GM21381 (cell line): ENCODE measurements at regions not wholly inside any gene's neighbourhood (a gene's known extent, or its start where the extent isn't known, plus 50 kb on each side); places are given as distances from the start of the nearest gene placed in this dataset.
"Not testable (repeated sequence)": the region's sequence is repeated elsewhere in the genome, so short reads cannot be mapped to it uniquely, and the experiment has no call there.

Experiments used
- ATAC-seq: cut with Tn5 transposase; IDR thresholded peaks from one replicate; pipeline ENCODE4 v1.9.1; 2021; ENCODE audit warnings: mild to moderate bottlenecking, moderate library complexity; ENCODE audit not compliant: unreplicated experiment

GRCh38 chr6:94254689-94255088 is 835.3 kb upstream of the EPHA7 start:
- ATAC-seq: no peak

- no peak for ATAC-seq
Observed at GRCh38 chr6:94251878-94252277, 832.5 kb upstream of the EPHA7 start.

- ATAC-seq: no peak
Observed at GRCh38 chr6:94245395-94245794, 826.0 kb upstream of the EPHA7 start.

GRCh38 chr6:94238868-94239267 is 819.5 kb upstream of the EPHA7 start:
- no peak for ATAC-seq

GRCh38 chr6:94227741-94228140 is 808.4 kb upstream of the EPHA7 start:
- ATAC-seq: no peak

- ATAC-seq: no peak
Observed at GRCh38 chr6:94217836-94218235, 798.5 kb upstream of the EPHA7 start.

- ATAC-seq: no peak
Observed at GRCh38 chr6:94215552-94215951, 796.2 kb upstream of the EPHA7 start.

GRCh38 chr6:94213226-94213625 is 793.9 kb upstream of the EPHA7 start:
- ATAC-seq: no peak

- ATAC-seq: no peak
Observed at GRCh38 chr6:94196891-94197290, 777.5 kb upstream of the EPHA7 start.

GRCh38 chr6:94190030-94190429 is 770.7 kb upstream of the EPHA7 start:
- no peak for ATAC-seq

GRCh38 chr6:94184666-94185464 is 765.5 kb upstream of the EPHA7 start:
- ATAC-seq: no peak

- ATAC-seq: no peak
Observed at GRCh38 chr6:94177429-94177828, 758.1 kb upstream of the EPHA7 start.

- no peak for ATAC-seq
Observed at GRCh38 chr6:94175465-94175864, 756.1 kb upstream of the EPHA7 start.

GRCh38 chr6:94163877-94164276 is 744.5 kb upstream of the EPHA7 start:
- ATAC-seq: no peak

- no peak for ATAC-seq
Observed at GRCh38 chr6:94150886-94151285, 731.5 kb upstream of the EPHA7 start.

GRCh38 chr6:94144807-94145206 is 725.4 kb upstream of the EPHA7 start:
- no peak for ATAC-seq

GRCh38 chr6:94137178-94137577 is 717.8 kb upstream of the EPHA7 start:
- ATAC-seq: not testable (repeated sequence)

GRCh38 chr6:94133106-94133505 is 713.7 kb upstream of the EPHA7 start:
- no peak for ATAC-seq

- ATAC-seq: no peak
Observed at GRCh38 chr6:94131271-94131670, 711.9 kb upstream of the EPHA7 start.

- no peak for ATAC-seq
Observed at GRCh38 chr6:94130478-94130877, 711.1 kb upstream of the EPHA7 start.

GRCh38 chr6:94129926-94130325 is 710.6 kb upstream of the EPHA7 start:
- ATAC-seq: no peak

- ATAC-seq: no peak
Observed at GRCh38 chr6:94127716-94128115, 708.4 kb upstream of the EPHA7 start.

GRCh38 chr6:94124333-94124732 is 705.0 kb upstream of the EPHA7 start:
- no peak for ATAC-seq
